DOHH2 (cell line): ENCODE measurements at regions not wholly inside any gene's neighbourhood (a gene's known extent, or its start where the extent isn't known, plus 50 kb on each side); places are given as distances from the start of the nearest gene placed in this dataset.

Experiments
- EZH2phosphoT487 ChIP-seq: fragments of 200-600 bp; sonication (generic); IDR thresholded peaks from 2 replicates; pipeline ENCODE4 v1.6.1; 2017; ENCODE audit warnings: borderline replicate concordance, mild to moderate bottlenecking, antibody characterized with exemption, low read length, moderate library complexity, mixed read lengths
- TF ChIP-seq, protein P1 (sequence below): fragments of 200-600 bp; sonication (generic); IDR thresholded peaks from one replicate; pipeline ENCODE4 v1.5.1; 2014; ENCODE audit warnings: antibody characterized with exemption, mild to moderate bottlenecking, low read depth, low read length; ENCODE audit not compliant: poor library complexity, severe bottlenecking

DNA sequence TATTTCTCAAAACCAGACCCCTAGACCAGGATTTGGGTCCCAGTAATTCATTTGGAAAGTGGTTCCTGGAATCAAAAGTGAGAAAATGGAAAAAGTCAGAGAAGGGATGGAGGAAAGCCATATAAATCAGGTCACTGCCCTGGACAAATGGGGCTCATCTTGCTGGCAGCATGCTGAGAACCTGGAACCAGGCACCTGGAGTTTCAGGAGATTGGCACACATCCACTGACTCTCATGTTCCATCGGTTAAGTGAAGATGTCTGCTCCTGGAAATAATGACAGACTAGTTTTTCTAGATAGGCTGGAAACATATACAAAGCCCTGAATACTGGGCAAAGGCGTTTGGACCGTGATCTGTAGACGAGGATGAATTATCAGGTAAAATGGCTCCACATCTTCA, 163.6 kb upstream of the HS3ST1 start:
- TF ChIP-seq, protein P1, sequence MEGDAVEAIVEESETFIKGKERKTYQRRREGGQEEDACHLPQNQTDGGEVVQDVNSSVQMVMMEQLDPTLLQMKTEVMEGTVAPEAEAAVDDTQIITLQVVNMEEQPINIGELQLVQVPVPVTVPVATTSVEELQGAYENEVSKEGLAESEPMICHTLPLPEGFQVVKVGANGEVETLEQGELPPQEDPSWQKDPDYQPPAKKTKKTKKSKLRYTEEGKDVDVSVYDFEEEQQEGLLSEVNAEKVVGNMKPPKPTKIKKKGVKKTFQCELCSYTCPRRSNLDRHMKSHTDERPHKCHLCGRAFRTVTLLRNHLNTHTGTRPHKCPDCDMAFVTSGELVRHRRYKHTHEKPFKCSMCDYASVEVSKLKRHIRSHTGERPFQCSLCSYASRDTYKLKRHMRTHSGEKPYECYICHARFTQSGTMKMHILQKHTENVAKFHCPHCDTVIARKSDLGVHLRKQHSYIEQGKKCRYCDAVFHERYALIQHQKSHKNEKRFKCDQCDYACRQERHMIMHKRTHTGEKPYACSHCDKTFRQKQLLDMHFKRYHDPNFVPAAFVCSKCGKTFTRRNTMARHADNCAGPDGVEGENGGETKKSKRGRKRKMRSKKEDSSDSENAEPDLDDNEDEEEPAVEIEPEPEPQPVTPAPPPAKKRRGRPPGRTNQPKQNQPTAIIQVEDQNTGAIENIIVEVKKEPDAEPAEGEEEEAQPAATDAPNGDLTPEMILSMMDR: no peak
- no peak for TF ChIP-seq EZH2phosphoT487
